ENCODE measurements at regions not wholly inside any gene's neighbourhood (a gene's known extent, or its start where the extent isn't known, plus 50 kb on each side); places are given as distances from the start of the nearest gene placed in this dataset.

DNA sequence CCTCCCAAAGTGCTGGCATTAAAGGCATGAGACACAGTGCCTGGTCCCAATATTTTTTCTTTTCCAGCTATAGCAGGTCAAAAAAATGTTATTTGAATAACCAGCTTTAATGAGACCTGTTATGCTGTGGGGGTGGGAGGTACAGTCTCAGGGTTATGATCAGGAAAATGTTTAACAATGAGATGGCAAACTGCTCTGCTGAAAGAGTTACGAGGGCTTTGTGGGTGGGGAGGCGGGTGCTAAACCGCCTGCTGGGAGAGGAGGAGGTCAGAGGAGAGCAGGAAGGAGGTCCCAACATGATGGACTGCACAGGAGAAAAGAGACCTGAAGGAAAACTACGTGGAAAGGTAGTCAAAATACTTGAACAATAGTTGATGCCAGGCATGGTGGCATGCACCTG is 126.0 kb upstream of the B3GALT2 start:
- TF ChIP-seq, protein P1, sequence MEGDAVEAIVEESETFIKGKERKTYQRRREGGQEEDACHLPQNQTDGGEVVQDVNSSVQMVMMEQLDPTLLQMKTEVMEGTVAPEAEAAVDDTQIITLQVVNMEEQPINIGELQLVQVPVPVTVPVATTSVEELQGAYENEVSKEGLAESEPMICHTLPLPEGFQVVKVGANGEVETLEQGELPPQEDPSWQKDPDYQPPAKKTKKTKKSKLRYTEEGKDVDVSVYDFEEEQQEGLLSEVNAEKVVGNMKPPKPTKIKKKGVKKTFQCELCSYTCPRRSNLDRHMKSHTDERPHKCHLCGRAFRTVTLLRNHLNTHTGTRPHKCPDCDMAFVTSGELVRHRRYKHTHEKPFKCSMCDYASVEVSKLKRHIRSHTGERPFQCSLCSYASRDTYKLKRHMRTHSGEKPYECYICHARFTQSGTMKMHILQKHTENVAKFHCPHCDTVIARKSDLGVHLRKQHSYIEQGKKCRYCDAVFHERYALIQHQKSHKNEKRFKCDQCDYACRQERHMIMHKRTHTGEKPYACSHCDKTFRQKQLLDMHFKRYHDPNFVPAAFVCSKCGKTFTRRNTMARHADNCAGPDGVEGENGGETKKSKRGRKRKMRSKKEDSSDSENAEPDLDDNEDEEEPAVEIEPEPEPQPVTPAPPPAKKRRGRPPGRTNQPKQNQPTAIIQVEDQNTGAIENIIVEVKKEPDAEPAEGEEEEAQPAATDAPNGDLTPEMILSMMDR (IDR thresholded peaks at IDR 0.05) = no peak
- TF ChIP-seq POLR2AphosphoS5 (IDR thresholded peaks at IDR 0.05) = no peak
